Mesothelial cell of epicardium (in vitro differentiated cells): ENCODE measurements at regions not wholly inside any gene's neighbourhood (a gene's known extent, or its start where the extent isn't known, plus 50 kb on each side); places are given as distances from the start of the nearest gene placed in this dataset.

ENCODE experiments used
- DNase-seq, 2 experiments: peaks; one replicate each; pipeline ENCODE4 v3.0.0; 2021; ENCODE audit warnings: low spot score in 2 of 2; ENCODE audit not compliant: unreplicated experiment in 2 of 2
- H3K27ac Mint-ChIP-seq: 2 replicates; pipeline ENCODE4 v1.8.0; 2021; ENCODE audit warnings: mixed read lengths
- H3K27me3 Mint-ChIP-seq: 2 replicates; pipeline ENCODE4 v1.8.0; 2021; ENCODE audit warnings: low read depth, mixed read lengths
- H3K36me3 Mint-ChIP-seq: 2 replicates; pipeline ENCODE4 v1.8.0; 2021; ENCODE audit warnings: mixed read lengths
- H3K4me1 Mint-ChIP-seq: 2 replicates; pipeline ENCODE4 v1.8.0; 2021; ENCODE audit warnings: mixed read lengths
- H3K4me3 Mint-ChIP-seq: 2 replicates; pipeline ENCODE4 v1.8.0; 2021; ENCODE audit warnings: mild to moderate bottlenecking, moderate library complexity, mixed read lengths
- H3K9me3 Mint-ChIP-seq: 2 replicates; pipeline ENCODE4 v1.8.0; 2021; ENCODE audit warnings: mixed read lengths
- CTCF ChIP-seq: fragments of 200-600 bp; sonication (generic); IDR thresholded peaks from one replicate; pipeline ENCODE4 v1.5.0; 2021; ENCODE audit warnings: antibody characterized with exemption; ENCODE audit not compliant: unreplicated experiment

GRCh38 chr16:51543971-51544370 is 392.9 kb upstream of the SALL1 start:
- Mint-ChIP-seq H3K27me3 (peaks cover 60% of the 10 kb centered on the region), H3K9me3 (no peaks in the 10 kb centered on the region), H3K4me1 (peaks cover 10% of the 10 kb centered on the region), H3K36me3 (no peaks in the 10 kb centered on the region), H3K27ac (no peak overlapping the region), H3K4me3 (no peak overlapping the region)
- no peak for TF ChIP-seq CTCF
- no peak for DNase-seq

GRCh38 chr16:51542981-51543815 is 392.1 kb upstream of the SALL1 start:
- Mint-ChIP-seq H3K4me3 (no peak overlapping the region), H3K27me3 (peaks cover 67% of the 10 kb centered on the region), H3K27ac (no peak overlapping the region), H3K9me3 (no peaks in the 10 kb centered on the region), H3K4me1 (peaks cover 10% of the 10 kb centered on the region), H3K36me3 (no peaks in the 10 kb centered on the region)
- no peak for DNase-seq
- TF ChIP-seq CTCF = no peak

DNA sequence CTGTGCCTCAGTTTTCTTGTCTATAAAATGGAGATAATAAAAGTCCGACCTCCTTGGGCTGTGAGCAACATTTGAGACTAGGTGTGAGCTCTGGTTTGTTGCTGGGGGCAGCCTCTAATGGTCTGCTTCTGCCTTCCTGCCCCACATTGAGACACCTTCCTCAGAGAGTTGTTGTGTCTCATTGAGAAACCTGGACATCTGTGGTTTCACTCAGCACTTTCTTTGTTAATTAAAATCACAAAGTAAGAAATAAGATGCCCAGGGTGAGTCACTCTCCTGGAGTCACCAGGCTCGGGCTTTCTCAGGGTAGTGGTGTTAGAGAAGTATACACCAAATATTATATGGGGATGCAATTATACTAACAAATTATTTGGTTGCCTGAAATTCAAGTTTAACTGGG is 389.2 kb upstream of the SALL1 start:
- Mint-ChIP-seq H3K4me3 (no peak overlapping the region), H3K36me3 (no peaks in the 10 kb centered on the region)

DNA sequence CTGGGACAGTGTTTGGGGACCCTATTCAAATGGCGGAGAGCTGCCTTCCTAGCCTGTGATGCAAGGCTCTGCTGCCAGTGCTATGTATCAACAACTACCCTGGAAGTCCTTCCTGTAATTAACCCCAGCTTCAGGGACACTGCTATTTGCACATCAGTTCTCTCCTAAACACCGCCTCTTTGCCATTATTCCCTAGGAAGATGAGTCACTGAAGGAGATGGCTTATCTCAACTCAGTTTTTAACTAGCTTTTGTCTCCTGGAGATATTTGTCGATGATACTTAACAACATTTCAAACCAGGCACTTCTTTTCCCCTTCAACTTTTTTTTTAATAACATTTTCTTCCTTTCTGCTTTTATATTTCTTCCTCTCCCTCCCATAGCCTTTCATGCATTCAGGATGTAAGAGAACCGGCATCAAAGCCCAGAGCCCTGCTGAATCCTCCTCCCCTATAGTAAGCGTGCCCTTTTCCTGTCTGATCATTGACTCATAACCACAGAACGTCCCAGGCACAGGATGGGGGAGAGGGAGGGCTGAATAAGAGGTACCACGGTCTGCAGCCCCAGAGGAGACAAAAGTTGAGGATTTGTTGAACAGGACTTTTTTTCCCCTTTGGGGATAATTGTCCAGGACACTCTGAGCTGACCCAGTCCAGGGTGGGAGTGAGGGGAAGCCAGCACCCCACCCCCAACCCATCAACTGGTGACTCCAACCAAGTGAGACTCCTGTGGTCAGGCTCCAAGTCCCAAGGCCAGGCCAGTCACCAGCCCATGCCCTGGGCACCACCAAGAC is 387.8 kb upstream of the SALL1 start:
- Mint-ChIP-seq H3K27ac (no peak overlapping the region), H3K27me3 (peaks cover 65% of the 10 kb centered on the region), H3K4me3 (no peak overlapping the region), H3K36me3 (no peaks in the 10 kb centered on the region), H3K4me1 (peaks cover 8% of the 10 kb centered on the region), H3K9me3 (no peaks in the 10 kb centered on the region)
- DNase-seq = no peak
- TF ChIP-seq CTCF = no peak

More for the DNA sequence above, 389.2 kb upstream of the SALL1 start:
- Mint-ChIP-seq H3K4me1 (peaks cover 8% of the 10 kb centered on the region), H3K27me3 (peaks cover 65% of the 10 kb centered on the region), H3K27ac (no peak overlapping the region), H3K9me3 (no peaks in the 10 kb centered on the region)
- DNase-seq = no peak
- no peak for TF ChIP-seq CTCF

DNA sequence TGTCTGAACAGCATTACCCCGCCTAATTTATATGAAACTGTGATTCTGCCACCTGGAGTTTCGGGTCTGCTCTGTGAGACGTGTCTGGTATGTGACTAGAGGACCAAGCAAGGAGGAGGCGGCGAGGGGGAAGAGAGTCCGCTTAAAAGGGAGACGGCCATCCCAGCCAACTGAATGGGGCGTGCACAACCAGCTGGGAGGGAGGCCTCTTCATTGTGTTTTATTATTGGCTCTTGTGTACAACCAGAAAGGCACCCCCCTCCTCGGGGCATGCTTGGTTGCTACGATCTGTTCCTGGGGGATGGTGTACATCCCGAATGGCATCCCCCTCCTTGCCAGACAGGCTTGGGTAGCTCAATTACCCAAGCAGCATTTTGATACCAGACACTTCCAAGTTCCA is 384.5 kb upstream of the SALL1 start:
- no peak overlapping the region for H3K27ac Mint-ChIP-seq
- DNase-seq = no peak
- TF ChIP-seq CTCF = no peak
- no peak overlapping the region for H3K4me3 Mint-ChIP-seq
- no peaks in the 10 kb centered on the region for H3K36me3 Mint-ChIP-seq
- no peaks in the 10 kb centered on the region for H3K9me3 Mint-ChIP-seq
- no peaks in the 10 kb centered on the region for H3K4me1 Mint-ChIP-seq
- H3K27me3 Mint-ChIP-seq = peaks cover 65% of the 10 kb centered on the region
